Stomach (tissue), 8 donors: ENCODE measurements at regions not wholly inside any gene's neighbourhood (a gene's known extent, or its start where the extent isn't known, plus 50 kb on each side); places are given as distances from the start of the nearest gene placed in this dataset.
"Not testable (repeated sequence)": the region's sequence is repeated elsewhere in the genome, so short reads cannot be mapped to it uniquely, and the experiment has no call there.

Source experiments
- DNase-seq, 2 donors: peaks; one replicate each; pipeline versions ENCODE4 v3.0.0 to v3.0.0-alpha.2; 2013 to 2019
- H3K27ac ChIP-seq, 5 donors: fragments of 200-600 bp in 4 of 5; sonication (generic) in 4 of 5; one replicate each; pipeline ENCODE4 v1.5.1; 2013 to 2019; ENCODE audit warnings: mild to moderate bottlenecking in 1 of 5, moderate library complexity in 1 of 5
- H3K27me3 ChIP-seq, 3 donors: fragments of 200-600 bp; sonication (generic); one replicate each; pipeline ENCODE4 v1.5.1; 2017 to 2019; ENCODE audit warnings: mixed run types in 1 of 3
- H3K36me3 ChIP-seq, 4 donors: fragments of 200-600 bp; sonication (generic); 1 replicate in 3 of 4; 2 replicates in 1 of 4; pipeline ENCODE4 v1.5.1; 2016 to 2019
- H3K4me1 ChIP-seq, 4 donors: fragments of 200-600 bp; sonication (generic); one replicate each; pipeline ENCODE4 v1.5.1; 2016 to 2019
- H3K4me3 ChIP-seq, 4 donors: fragments of 200-600 bp; sonication (generic) in 3 of 4; one replicate each; pipeline ENCODE4 v1.5.1; 2016 to 2019; ENCODE audit warnings: mild to moderate bottlenecking in 1 of 4
- H3K9me3 ChIP-seq, 4 donors: fragments of 200-600 bp; sonication (generic); one replicate each; pipeline ENCODE4 v1.5.1; 2016 to 2019
- CTCF ChIP-seq, 7 experiments: fragments of 450-650 bp in 4 of 7; fragments of 200-600 bp in 3 of 7; sonication (generic) in 3 of 7; IDR thresholded peaks; one replicate each; pipeline ENCODE4 v1.5.1; 2016 to 2019; ENCODE audit warnings: antibody characterized with exemption in 7 of 7, control low read depth in 2 of 7, mild to moderate bottlenecking in 1 of 7
- EP300 ChIP-seq: sonication (generic); formaldehyde crosslinking; IDR thresholded peaks from one replicate; pipeline ENCODE4 v1.6.1; 2017; ENCODE audit warnings: antibody characterized with exemption
- POLR2A ChIP-seq, 4 donors: fragments of 450-650 bp; IDR thresholded peaks; one replicate each; pipeline ENCODE4 v1.6.1; 2016; ENCODE audit warnings: antibody characterized with exemption in 4 of 4, control low read depth in 2 of 4, mild to moderate bottlenecking in 1 of 4, moderate library complexity in 1 of 4
- POLR2AphosphoS5 ChIP-seq, 3 donors: sonication (generic); formaldehyde crosslinking; IDR thresholded peaks; one replicate each; pipeline ENCODE4 v1.6.1; 2016; ENCODE audit warnings: antibody characterized with exemption in 3 of 3
- WGBS, 5 donors: extraction: QIAGEN DNeasy Blood & Tissue Kit in 3 of 5; methylation state at CpG; one replicate each; pipeline versions ENCODE4 v1.1.5 to v1.1.7; 2013 to 2018; 5-methylcytosine and 5-hydroxymethylcytosine counted together
- intact Hi-C: fragments of 100-400 bp; cut with DNase I; formaldehyde crosslinking; loops from one replicate; pipeline ENCODE4 v1.15.1; 2023; ENCODE audit warnings: low total_unique reads
- donor health status: healthy with polysubstance abuse.
- donor health status: Bipolar disorder and iron deficiency.
- donor health status: healthy.

GRCh38 chr1:166738873-166739272 is 100.4 kb upstream of the POGK start:
- no peak for TF ChIP-seq CTCF (IDR thresholded peaks at IDR 0.05)
- TF ChIP-seq EP300 = no peak
- TF ChIP-seq POLR2A (IDR thresholded peaks at IDR 0.05) = no peak
- TF ChIP-seq POLR2AphosphoS5 (IDR thresholded peaks at IDR 0.05) = no peak
- Histone ChIP-seq H3K9me3 (no peaks in the 10 kb centered on the region), H3K4me3 (no peak overlapping the region), H3K4me1 (no peaks in the 10 kb centered on the region), H3K36me3 (no peaks in the 10 kb centered on the region), H3K27me3 (no peaks in the 10 kb centered on the region), H3K27ac (no peak overlapping the region)
- intact Hi-C loops = no loop called here
- DNase-seq = no peak
- WGBS, 5 donors = 39 to 54% (median 48%) methylated on average over 2 of the region's 2 CpGs

DNA sequence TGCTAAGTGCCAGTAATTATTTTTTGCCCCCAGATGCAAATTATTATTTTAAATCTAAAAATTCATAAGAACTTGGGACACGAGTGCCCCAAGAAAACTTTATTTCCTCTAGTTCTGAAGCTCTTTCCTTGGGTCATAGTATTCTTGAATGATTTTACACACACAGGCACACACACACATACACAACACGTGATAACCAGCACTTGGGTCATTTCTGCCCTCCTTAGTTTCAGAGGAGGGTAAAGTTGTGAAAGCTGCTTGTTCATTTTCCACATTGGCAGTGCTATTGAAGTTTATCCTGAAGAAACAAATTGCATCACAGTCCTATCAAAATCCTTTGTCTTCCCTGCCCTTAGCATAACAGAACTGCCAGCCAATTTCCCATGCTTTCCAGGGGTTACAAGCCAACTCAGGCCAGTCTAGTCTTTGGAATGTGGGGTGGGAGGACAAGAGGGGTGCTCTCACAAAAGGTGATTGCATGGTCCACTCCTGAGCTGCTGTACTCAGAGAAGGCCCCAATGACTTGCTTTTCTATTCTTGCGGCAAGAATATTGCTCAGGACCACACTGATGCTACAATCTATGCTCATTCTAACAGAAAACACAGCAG is 98.5 kb upstream of the POGK start:
- intact Hi-C loops = no loop called here
- no peak for DNase-seq
- Histone ChIP-seq H3K36me3 (no peaks in the 10 kb centered on the region), H3K27me3 (no peaks in the 10 kb centered on the region), H3K9me3 (peaks cover 0 to 16% (median 13%) of the 10 kb centered on the region in 4 donors), H3K27ac (no peak overlapping the region), H3K4me3 (no peak overlapping the region), H3K4me1 (no peaks in the 10 kb centered on the region)
- TF ChIP-seq CTCF (IDR thresholded peaks at IDR 0.05) = no peak
- no peak for TF ChIP-seq POLR2A (IDR thresholded peaks at IDR 0.05)
- TF ChIP-seq POLR2AphosphoS5 (IDR thresholded peaks at IDR 0.05) = no peak
- no peak for TF ChIP-seq EP300
- 64 to 81% (median 68%) methylated on average over 3 of the region's 3 CpGs for WGBS, 5 donors

GRCh38 chr1:166763318-166763717 is 76.0 kb upstream of the POGK start:
- intact Hi-C loops = no loop called here
- H3K4me1 ChIP-seq = no peaks in the 10 kb centered on the region
- H3K27me3 ChIP-seq = no peaks in the 10 kb centered on the region
- no peak for TF ChIP-seq POLR2AphosphoS5 (IDR thresholded peaks at IDR 0.05)
- no peak for TF ChIP-seq POLR2A (IDR thresholded peaks at IDR 0.05)
- no peak for TF ChIP-seq EP300
- no peak for TF ChIP-seq CTCF (IDR thresholded peaks at IDR 0.05)
- WGBS, 5 donors = 92 to 100% (median 94%) methylated on average over 1 of the region's 1 CpG
- DNase-seq = no peak
- no peak overlapping the region for H3K27ac ChIP-seq
- no peaks in the 10 kb centered on the region for H3K36me3 ChIP-seq
- H3K4me3 ChIP-seq = no peak overlapping the region
- H3K9me3 ChIP-seq = no peaks in the 10 kb centered on the region

- H3K9me3 ChIP-seq = peaks cover 6 to 22% (median 14%) of the 10 kb centered on the region in 4 donors
- no peaks in the 10 kb centered on the region for H3K27me3 ChIP-seq
- no peak overlapping the region for H3K27ac ChIP-seq
- no peak for DNase-seq
- no peaks in the 10 kb centered on the region for H3K4me1 ChIP-seq
- no peak overlapping the region for H3K4me3 ChIP-seq
- intact Hi-C loops = no loop called here
- TF ChIP-seq POLR2AphosphoS5 (IDR thresholded peaks at IDR 0.05) = no peak
- no peak for TF ChIP-seq POLR2A (IDR thresholded peaks at IDR 0.05)
- TF ChIP-seq CTCF (IDR thresholded peaks at IDR 0.05) = no peak
- TF ChIP-seq EP300 = no peak
- H3K36me3 ChIP-seq = no peaks in the 10 kb centered on the region
- 57 to 69% (median 67%) methylated on average over 2 of the region's 2 CpGs for WGBS, 5 donors
Measured at GRCh38 chr1:166766942-166767341, 72.3 kb upstream of the POGK start.

DNA sequence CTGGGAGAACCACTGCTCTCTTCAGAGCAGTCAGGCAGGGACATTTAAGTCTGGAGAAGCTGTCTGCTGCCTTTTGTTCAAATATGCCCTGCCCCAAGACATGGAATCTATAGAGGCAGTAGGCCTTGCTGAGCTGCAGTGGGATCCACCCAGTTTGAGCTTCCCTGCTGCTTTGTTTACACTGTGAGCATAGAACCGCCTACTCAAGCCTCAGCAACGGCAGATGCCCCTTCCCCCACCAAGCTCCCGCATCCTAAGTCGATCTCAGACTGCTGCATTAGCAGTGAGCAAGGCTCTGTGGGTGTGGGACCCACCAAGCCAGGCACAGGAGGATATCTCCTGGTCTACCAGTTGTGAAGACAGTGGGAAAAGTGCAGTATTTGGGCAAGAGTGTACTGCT is 54.6 kb upstream of the POGK start:
- WGBS, 5 donors = 23 to 32% (median 27%) methylated on average over 3 to 4 of the region's 4 CpGs; no CpG with 5 or more reads in 1 of the 5 donors
- H3K27me3 ChIP-seq, H3K36me3 ChIP-seq, H3K4me1 ChIP-seq, H3K27ac ChIP-seq, H3K9me3 ChIP-seq, intact Hi-C loops, DNase-seq, H3K4me3 ChIP-seq: not testable (repeated sequence)
